ENCODE measurements at regions not wholly inside any gene's neighbourhood (a gene's known extent, or its start where the extent isn't known, plus 50 kb on each side); places are given as distances from the start of the nearest gene placed in this dataset.
"Not testable (repeated sequence)": the region's sequence is repeated elsewhere in the genome, so short reads cannot be mapped to it uniquely, and the experiment has no call there.

GRCh38 chr10:70987396-70988130, 99.2 kb upstream of the PCBD1 start:
- Histone ChIP-seq H3K18ac (ENCODE audit: low read depth, low read length) (no peak overlapping the region), H2BK120ac (ENCODE audit: low read depth, low read length) (no peak overlapping the region), H3K27me3 (ENCODE audit: control insufficient read depth, insufficient read depth, low read length) (peaks cover 33% of the 10 kb centered on the region), H4K91ac (ENCODE audit: insufficient read depth, low read depth, low read length) (no peak overlapping the region), H3K14ac (replicated peaks; ENCODE audit: low read depth, low read length) (no peak overlapping the region), H3K56ac (ENCODE audit: extremely low read depth, insufficient read depth, low read length) (no peak overlapping the region), H3K23ac (ENCODE audit: low read depth, low read length) (no peak overlapping the region), H3K79me1 (ENCODE audit: low read depth in 1 of 2, low read length in 2 of 2) (no peaks in the 10 kb centered on the region), H3K4me3 (ENCODE audit: insufficient read depth, low read depth, low read length) (no peak overlapping the region), H3K9me1 (ENCODE audit: insufficient read depth, low read length) (no peaks in the 10 kb centered on the region), H4K8ac (ENCODE audit: low read depth in 2 of 2, low read length in 2 of 2) (no peak overlapping the region), H3K4ac (ENCODE audit: low read depth, low read length) (no peak overlapping the region), H2BK15ac (ENCODE audit: low read depth, low read length) (no peak overlapping the region), H3K36me3 (ENCODE audit: control insufficient read depth, insufficient read depth, low read length) (no peaks in the 10 kb centered on the region), H4K20me1 (ENCODE audit: insufficient read depth, low read length) (no peaks in the 10 kb centered on the region), H2AFZ (replicated peaks; ENCODE audit: low read length, poor library complexity) (no peak overlapping the region), H4K5ac (ENCODE audit: low read depth, low read length) (no peak overlapping the region), H3K9me3 (ENCODE audit: control insufficient read depth, insufficient read depth, low read length) (no peaks in the 10 kb centered on the region), H2AK5ac (ENCODE audit: low read depth, low read length) (no peak overlapping the region), H3K4me1 (ENCODE audit: control insufficient read depth, insufficient read depth, low read length) (no peaks in the 10 kb centered on the region), H3K9ac (ENCODE audit: low read depth, low read length) (no peak overlapping the region), H2AK9ac (replicated peaks; ENCODE audit: low read depth, low read length, poor library complexity) (no peak overlapping the region), H3K27ac (ENCODE audit: insufficient read depth, low read length) (no peak overlapping the region), H2BK5ac (ENCODE audit: low read depth, low read length, poor library complexity, severe bottlenecking) (no peak overlapping the region), H3K4me2 (ENCODE audit: low read depth, low read length) (no peak overlapping the region), H2BK20ac (ENCODE audit: low read depth, low read length) (no peak overlapping the region)
- no TSS peak for BruUV-seq (replicated peaks)
- in situ Hi-C loops (cut with MboI; ENCODE audit: low sequenced_read_pairs): no loop called here
- ChIA-PET POLR2A (ENCODE audit: unreplicated experiment) (no interaction called here), CTCF (no interaction called here)
- dilution Hi-C loops (cut with HindIII; ENCODE audit: low sequenced_read_pairs, unreplicated experiment): no loop called here
- DNase-seq (no peak), ATAC-seq (ENCODE audit: low read depth) (no peak)
- intact Hi-C loops (cut with micrococcal nuclease): no loop called here
- 44% methylated on average over 2 of the region's 16 CpGs; no CpG with 5 or more reads in 1 of the 2 experiments for WGBS, 2 experiments (ENCODE audit: extremely low coverage in 2 of 2, insufficient read length in 1 of 2)
- TF ChIP-seq ELK1 (IDR thresholded peaks at IDR 0.05; ENCODE audit: borderline replicate concordance, low read depth, low read length) (no peak), NFE2L2 (IDR thresholded peaks at IDR 0.05; ENCODE audit: low read depth, low read length) (no peak), USF2 (IDR thresholded peaks at IDR 0.05; ENCODE audit: low read depth, low read length) (no peak), SMC3 (IDR thresholded peaks at IDR 0.05; ENCODE audit: low read depth, low read length) (no peak), MAZ (IDR thresholded peaks at IDR 0.05; ENCODE audit: borderline replicate concordance, low read depth, low read length) (no peak), FOS (IDR thresholded peaks at IDR 0.05; ENCODE audit: low read depth, low read length) (no peak)

- H2BK120ac ChIP-seq (ENCODE audit: low read depth, low read length); DNase-seq; H4K20me1 ChIP-seq (ENCODE audit: insufficient read depth, low read length); H3K9ac ChIP-seq (ENCODE audit: low read depth, low read length); H2AFZ ChIP-seq (replicated peaks; ENCODE audit: low read length, poor library complexity); BruUV-seq (replicated peaks); in situ Hi-C loops (cut with MboI; ENCODE audit: low sequenced_read_pairs); POLR2A ChIA-PET (ENCODE audit: unreplicated experiment); H3K36me3 ChIP-seq (ENCODE audit: control insufficient read depth, insufficient read depth, low read length); H3K4me1 ChIP-seq (ENCODE audit: control insufficient read depth, insufficient read depth, low read length); H4K5ac ChIP-seq (ENCODE audit: low read depth, low read length); H3K27ac ChIP-seq (ENCODE audit: insufficient read depth, low read length); H3K23ac ChIP-seq (ENCODE audit: low read depth, low read length); H2BK20ac ChIP-seq (ENCODE audit: low read depth, low read length); H3K9me1 ChIP-seq (ENCODE audit: insufficient read depth, low read length); H3K79me1 ChIP-seq (ENCODE audit: low read depth in 1 of 2, low read length in 2 of 2); H2AK5ac ChIP-seq (ENCODE audit: low read depth, low read length); H4K91ac ChIP-seq (ENCODE audit: insufficient read depth, low read depth, low read length); H3K14ac ChIP-seq (replicated peaks; ENCODE audit: low read depth, low read length); intact Hi-C loops (cut with micrococcal nuclease); H2BK5ac ChIP-seq (ENCODE audit: low read depth, low read length, poor library complexity, severe bottlenecking); H3K18ac ChIP-seq (ENCODE audit: low read depth, low read length); H2BK15ac ChIP-seq (ENCODE audit: low read depth, low read length); ATAC-seq (ENCODE audit: low read depth); H3K4me2 ChIP-seq (ENCODE audit: low read depth, low read length); H3K4ac ChIP-seq (ENCODE audit: low read depth, low read length); CTCF ChIA-PET; H3K9me3 ChIP-seq (ENCODE audit: control insufficient read depth, insufficient read depth, low read length); H3K56ac ChIP-seq (ENCODE audit: extremely low read depth, insufficient read depth, low read length); H3K4me3 ChIP-seq (ENCODE audit: insufficient read depth, low read depth, low read length); H2AK9ac ChIP-seq (replicated peaks; ENCODE audit: low read depth, low read length, poor library complexity); H4K8ac ChIP-seq (ENCODE audit: low read depth in 2 of 2, low read length in 2 of 2); dilution Hi-C loops (cut with HindIII; ENCODE audit: low sequenced_read_pairs, unreplicated experiment): not testable (repeated sequence)
- WGBS, 2 experiments (ENCODE audit: extremely low coverage in 2 of 2, insufficient read length in 1 of 2): 80% methylated on average over 1 of the region's 8 CpGs; no CpG with 5 or more reads in 1 of the 2 experiments
- H3K27me3 ChIP-seq (ENCODE audit: control insufficient read depth, insufficient read depth, low read length): peaks cover 31% of the 10 kb centered on the region
These were observed 101.8 kb upstream of the PCBD1 start for GRCh38 chr10:70990156-70990555.

Measured in IMR-90 (cell line).